ENCODE measurements at regions not wholly inside any gene's neighbourhood (a gene's known extent, or its start where the extent isn't known, plus 50 kb on each side); places are given as distances from the start of the nearest gene placed in this dataset.
"Not testable (repeated sequence)": the region's sequence is repeated elsewhere in the genome, so short reads cannot be mapped to it uniquely, and the experiment has no call there.

DNA sequence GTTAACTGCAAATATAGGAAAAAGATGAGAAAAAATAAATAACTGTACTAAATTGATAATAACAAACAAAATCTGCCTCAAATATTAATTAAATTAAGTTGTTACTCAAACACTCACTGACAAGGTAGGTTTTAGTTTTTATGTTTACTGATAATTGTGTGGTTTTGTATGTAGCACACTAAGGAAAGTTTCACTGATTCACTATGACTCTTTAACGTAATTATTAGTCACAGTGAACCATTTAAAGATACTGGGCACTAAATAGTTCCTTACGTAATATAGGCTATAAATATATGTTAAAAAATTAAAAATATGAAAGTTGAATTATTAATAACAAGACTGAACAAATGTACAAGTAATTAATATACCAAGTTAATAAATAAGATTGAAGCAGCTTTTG, 2330.0 kb upstream of the RAG2 start:
- WGBS (ENCODE audit: insufficient coverage) = no CpG with 5 or more reads among the region's 2 CpGs
- POLR2A ChIA-PET = no interaction called here
- Mint-ChIP-seq H3K36me3 (no peaks in the 10 kb centered on the region), H3K9me3 (peaks cover 8 to 14% (median 13%) of the 10 kb centered on the region in 3 donors), H3K4me1 (no peaks in the 10 kb centered on the region), H3K27me3 (no peaks in the 10 kb centered on the region), H3K27ac (no peak overlapping the region), H3K4me3 (no peak overlapping the region)
- H3K4me1 ChIP-seq (ENCODE audit: control insufficient read depth in 1 of 2, extremely low read depth in 1 of 2, insufficient read depth in 2 of 2, low read length in 2 of 2) = no peaks in the 10 kb centered on the region
- H3K9me3 ChIP-seq = no peaks in the 10 kb centered on the region
- ATAC-seq (replicated peaks in 1 of 4) (no peak), DNase-seq (no peak)
- H3K27ac ChIP-seq (ENCODE audit: low read length) = no peak overlapping the region
- no peaks in the 10 kb centered on the region for H3K36me3 ChIP-seq (ENCODE audit: control insufficient read depth in 2 of 2, extremely low read depth in 1 of 2, insufficient read depth in 1 of 2, low read length in 1 of 2)
- no peak overlapping the region for H3K4me3 ChIP-seq (ENCODE audit: control insufficient read depth in 1 of 2, extremely low read depth in 1 of 2, low read length in 1 of 2)
- H3K27me3 ChIP-seq (replicated peaks in 1 of 2; ENCODE audit: control insufficient read depth in 2 of 2, extremely low read depth in 1 of 2, insufficient read depth in 2 of 2, low read length in 1 of 2) = no peaks in the 10 kb centered on the region
- CTCF ChIA-PET = no interaction called here

DNA sequence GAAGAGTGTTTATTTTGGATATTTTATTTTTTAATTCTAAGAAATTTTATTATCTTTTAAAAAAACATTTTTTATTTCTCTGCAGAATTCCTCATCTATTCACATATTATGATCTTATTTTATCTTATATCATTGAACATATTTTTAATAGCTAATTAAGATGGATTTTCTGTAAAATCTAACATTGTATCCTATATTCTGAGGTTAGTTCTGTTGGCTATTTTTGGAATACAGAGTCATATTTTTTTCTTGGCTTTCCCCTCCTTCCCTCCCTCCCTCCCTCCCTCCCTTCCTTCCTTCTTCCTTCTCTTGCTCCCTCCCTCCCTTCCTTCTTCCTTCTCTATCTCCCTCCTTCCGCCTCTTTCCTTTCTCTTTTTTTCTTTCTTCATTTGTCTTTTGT, 2326.6 kb upstream of the RAG2 start:
- DNase-seq = no peak
- Histone ChIP-seq H3K36me3 (ENCODE audit: control insufficient read depth in 2 of 2, extremely low read depth in 1 of 2, insufficient read depth in 1 of 2, low read length in 1 of 2) (no peaks in the 10 kb centered on the region), H3K27me3 (replicated peaks in 1 of 2; ENCODE audit: control insufficient read depth in 2 of 2, extremely low read depth in 1 of 2, insufficient read depth in 2 of 2, low read length in 1 of 2) (no peaks in the 10 kb centered on the region), H3K4me1 (ENCODE audit: control insufficient read depth in 1 of 2, extremely low read depth in 1 of 2, insufficient read depth in 2 of 2, low read length in 2 of 2) (no peaks in the 10 kb centered on the region), H3K9me3 (no peaks in the 10 kb centered on the region), H3K27ac (ENCODE audit: low read length) (no peak overlapping the region), H3K4me3 (ENCODE audit: control insufficient read depth in 1 of 2, extremely low read depth in 1 of 2, low read length in 1 of 2) (no peak overlapping the region)
- Mint-ChIP-seq H3K27ac (no peak overlapping the region), H3K27me3 (no peaks in the 10 kb centered on the region), H3K9me3 (peaks cover 0 to 7% (median 7%) of the 10 kb centered on the region in 3 donors), H3K36me3 (no peaks in the 10 kb centered on the region), H3K4me1 (no peaks in the 10 kb centered on the region), H3K4me3 (no peak overlapping the region)
- ChIA-PET CTCF (no interaction called here), POLR2A (no interaction called here)
- no CpG with 5 or more reads among the region's 1 CpG for WGBS (ENCODE audit: insufficient coverage)
- no peak for ATAC-seq (replicated peaks in 1 of 4)

DNA sequence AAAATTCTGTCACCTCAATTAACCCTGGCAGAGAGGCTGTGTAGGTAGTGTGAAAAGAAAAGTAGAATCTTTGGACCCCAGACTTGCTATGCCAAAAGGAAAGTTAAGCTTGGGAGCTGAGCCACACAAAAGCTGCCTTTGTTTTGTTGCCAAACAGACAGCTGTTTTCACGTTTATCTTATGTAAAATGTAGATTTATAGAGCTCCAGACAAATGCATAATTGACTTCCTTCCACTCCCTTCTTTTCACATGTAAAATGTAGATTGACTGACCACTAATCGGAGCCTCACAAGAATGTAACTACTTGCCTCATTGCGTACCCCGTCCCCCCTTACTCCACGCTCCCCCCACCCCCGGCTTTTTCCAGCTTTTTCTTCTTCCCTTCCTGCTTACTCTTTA, 2302.2 kb upstream of the RAG2 start:
- POLR2A ChIA-PET = no interaction called here
- Histone ChIP-seq H3K9me3 (peaks cover 3% of the 10 kb centered on the region), H3K36me3 (ENCODE audit: control insufficient read depth in 2 of 2, extremely low read depth in 1 of 2, insufficient read depth in 1 of 2, low read length in 1 of 2) (no peaks in the 10 kb centered on the region), H3K4me3 (ENCODE audit: control insufficient read depth in 1 of 2, extremely low read depth in 1 of 2, low read length in 1 of 2) (no peak overlapping the region), H3K27ac (ENCODE audit: low read length) (no peak overlapping the region), H3K4me1 (ENCODE audit: control insufficient read depth in 1 of 2, extremely low read depth in 1 of 2, insufficient read depth in 2 of 2, low read length in 2 of 2) (no peaks in the 10 kb centered on the region), H3K27me3 (replicated peaks in 1 of 2; ENCODE audit: control insufficient read depth in 2 of 2, extremely low read depth in 1 of 2, insufficient read depth in 2 of 2, low read length in 1 of 2) (no peaks in the 10 kb centered on the region)
- CTCF ChIA-PET = no interaction called here
- 91% methylated on average over 4 of the region's 6 CpGs for WGBS (ENCODE audit: insufficient coverage)
- Mint-ChIP-seq H3K36me3 (no peaks in the 10 kb centered on the region), H3K27ac (no peak overlapping the region), H3K27me3 (no peaks in the 10 kb centered on the region), H3K4me3 (no peak overlapping the region), H3K4me1 (no peaks in the 10 kb centered on the region), H3K9me3 (peaks cover 9 to 17% (median 12%) of the 10 kb centered on the region in 3 donors)
- DNase-seq (no peak), ATAC-seq (replicated peaks in 1 of 4) (no peak)

DNA sequence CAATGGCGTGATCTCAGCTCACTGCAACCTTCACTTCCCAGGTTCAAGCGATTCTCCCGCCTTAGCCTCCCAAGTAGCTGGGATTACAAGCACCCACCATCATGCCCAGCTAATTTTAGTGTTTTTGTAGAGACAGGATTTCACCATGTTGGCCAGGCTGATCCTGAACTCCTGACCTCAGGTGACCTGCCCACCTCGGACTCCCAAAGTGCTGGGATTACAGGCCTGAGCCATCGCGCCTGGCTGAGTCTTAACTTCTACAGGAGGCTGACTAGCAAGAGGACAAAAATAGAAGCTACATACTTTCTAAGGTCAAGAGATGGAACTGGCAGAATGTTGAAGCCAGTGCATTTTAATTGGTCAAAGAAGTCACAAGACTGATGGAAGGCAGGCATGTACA, 2296.2 kb upstream of the RAG2 start:
- H3K27me3 Mint-ChIP-seq; DNase-seq; CTCF ChIA-PET; H3K4me1 ChIP-seq (ENCODE audit: control insufficient read depth in 1 of 2, extremely low read depth in 1 of 2, insufficient read depth in 2 of 2, low read length in 2 of 2); H3K4me3 Mint-ChIP-seq; H3K9me3 ChIP-seq; H3K36me3 ChIP-seq (ENCODE audit: control insufficient read depth in 2 of 2, extremely low read depth in 1 of 2, insufficient read depth in 1 of 2, low read length in 1 of 2); H3K27me3 ChIP-seq (replicated peaks in 1 of 2; ENCODE audit: control insufficient read depth in 2 of 2, extremely low read depth in 1 of 2, insufficient read depth in 2 of 2, low read length in 1 of 2); ATAC-seq (replicated peaks in 1 of 4); H3K4me1 Mint-ChIP-seq; H3K36me3 Mint-ChIP-seq; H3K27ac ChIP-seq (ENCODE audit: low read length); H3K4me3 ChIP-seq (ENCODE audit: control insufficient read depth in 1 of 2, extremely low read depth in 1 of 2, low read length in 1 of 2); H3K27ac Mint-ChIP-seq; POLR2A ChIA-PET: not testable (repeated sequence)
- 94% methylated on average over 3 of the region's 6 CpGs for WGBS (ENCODE audit: insufficient coverage)
- H3K9me3 Mint-ChIP-seq = peaks cover 10 to 26% (median 25%) of the 10 kb centered on the region in 3 donors

DNA sequence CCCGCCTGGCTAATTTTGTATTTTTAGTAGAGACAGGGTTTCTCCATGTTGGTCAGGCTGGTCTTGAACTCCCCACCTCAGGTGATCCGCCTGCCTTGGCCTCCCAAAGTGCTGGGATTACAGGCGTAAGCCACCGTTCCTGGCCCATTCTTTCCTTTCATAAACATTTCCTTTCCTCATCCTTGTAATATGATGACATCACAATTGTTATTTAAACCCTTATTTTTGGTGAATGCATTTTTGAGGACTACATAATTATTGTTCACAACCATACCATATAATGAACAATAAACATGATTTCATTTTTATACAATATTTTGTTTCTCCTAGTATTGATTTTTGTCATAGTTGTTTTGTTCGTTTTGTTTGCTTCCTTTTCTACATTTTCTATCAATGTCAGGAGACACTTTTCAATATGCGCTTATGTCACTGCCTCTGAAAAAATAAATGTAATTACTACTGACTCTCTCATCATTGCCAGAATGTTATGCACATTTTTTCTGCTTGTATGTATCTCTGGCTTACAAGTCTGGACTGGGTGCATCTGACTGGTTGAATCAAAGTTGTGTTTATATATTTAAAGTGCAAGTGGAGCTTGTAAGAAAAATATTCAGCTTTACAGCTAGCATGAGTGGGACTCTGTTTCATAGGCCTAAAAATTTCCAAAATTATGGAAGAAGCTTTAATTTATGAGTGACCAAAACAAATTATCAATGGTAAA, 2286.3 kb upstream of the RAG2 start:
- no peak overlapping the region for H3K4me3 ChIP-seq (ENCODE audit: control insufficient read depth in 1 of 2, extremely low read depth in 1 of 2, low read length in 1 of 2)
- H3K4me1 Mint-ChIP-seq = no peaks in the 10 kb centered on the region
- DNase-seq (no peak), ATAC-seq (replicated peaks in 1 of 4) (no peak)
- ChIA-PET CTCF (no interaction called here), POLR2A (no interaction called here)
- no peaks in the 10 kb centered on the region for H3K4me1 ChIP-seq (ENCODE audit: control insufficient read depth in 1 of 2, extremely low read depth in 1 of 2, insufficient read depth in 2 of 2, low read length in 2 of 2)
- H3K36me3 ChIP-seq (ENCODE audit: control insufficient read depth in 2 of 2, extremely low read depth in 1 of 2, insufficient read depth in 1 of 2, low read length in 1 of 2) = no peaks in the 10 kb centered on the region
- no peaks in the 10 kb centered on the region for H3K9me3 ChIP-seq
- H3K4me3 Mint-ChIP-seq = no peak overlapping the region
- H3K27ac Mint-ChIP-seq = no peak overlapping the region
- peaks cover 0 to 14% (median 8%) of the 10 kb centered on the region in 3 donors for H3K9me3 Mint-ChIP-seq
- H3K27me3 Mint-ChIP-seq = no peaks in the 10 kb centered on the region
- H3K27me3 ChIP-seq (replicated peaks in 1 of 2; ENCODE audit: control insufficient read depth in 2 of 2, extremely low read depth in 1 of 2, insufficient read depth in 2 of 2, low read length in 1 of 2) = no peaks in the 10 kb centered on the region
- H3K36me3 Mint-ChIP-seq = no peaks in the 10 kb centered on the region
- WGBS (ENCODE audit: insufficient coverage) = no CpG with 5 or more reads among the region's 6 CpGs
- H3K27ac ChIP-seq (ENCODE audit: low read length) = no peak overlapping the region

DNA sequence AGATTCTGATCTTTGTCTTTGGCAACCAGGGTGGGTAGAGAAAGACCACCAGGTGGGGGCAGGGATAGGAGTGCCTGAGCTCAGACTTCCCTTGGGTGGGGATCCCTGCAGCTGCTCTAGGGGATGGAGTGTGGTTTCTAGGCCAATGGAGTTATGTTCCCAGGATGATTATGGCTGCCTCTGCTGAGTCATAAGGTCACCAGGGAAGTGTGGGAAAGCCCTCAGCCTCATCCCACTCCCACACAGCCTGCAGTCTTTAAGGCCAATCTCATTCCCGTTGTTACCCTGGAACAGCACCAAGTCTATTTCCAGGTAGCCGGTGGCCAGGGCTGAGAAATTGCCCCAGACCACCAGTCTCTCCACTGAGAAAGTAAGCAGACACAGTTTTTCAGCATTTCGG, 2269.3 kb upstream of the RAG2 start:
- DNase-seq (no peak), ATAC-seq (replicated peaks in 1 of 4) (no peak)
- Histone ChIP-seq H3K9me3 (no peaks in the 10 kb centered on the region), H3K27ac (ENCODE audit: low read length) (no peak overlapping the region), H3K36me3 (ENCODE audit: control insufficient read depth in 2 of 2, extremely low read depth in 1 of 2, insufficient read depth in 1 of 2, low read length in 1 of 2) (no peaks in the 10 kb centered on the region), H3K4me1 (ENCODE audit: control insufficient read depth in 1 of 2, extremely low read depth in 1 of 2, insufficient read depth in 2 of 2, low read length in 2 of 2) (no peaks in the 10 kb centered on the region), H3K27me3 (replicated peaks in 1 of 2; ENCODE audit: control insufficient read depth in 2 of 2, extremely low read depth in 1 of 2, insufficient read depth in 2 of 2, low read length in 1 of 2) (no peaks in the 10 kb centered on the region), H3K4me3 (ENCODE audit: control insufficient read depth in 1 of 2, extremely low read depth in 1 of 2, low read length in 1 of 2) (no peak overlapping the region)
- Mint-ChIP-seq H3K9me3 (peaks cover 24 to 40% (median 30%) of the 10 kb centered on the region in 3 donors), H3K27me3 (no peaks in the 10 kb centered on the region), H3K4me3 (no peak overlapping the region), H3K36me3 (no peaks in the 10 kb centered on the region), H3K4me1 (no peaks in the 10 kb centered on the region), H3K27ac (no peak overlapping the region)
- CTCF ChIA-PET = no interaction called here
- WGBS (ENCODE audit: insufficient coverage) = 87% methylated on average over 3 of the region's 3 CpGs
- POLR2A ChIA-PET = no interaction called here

DNA sequence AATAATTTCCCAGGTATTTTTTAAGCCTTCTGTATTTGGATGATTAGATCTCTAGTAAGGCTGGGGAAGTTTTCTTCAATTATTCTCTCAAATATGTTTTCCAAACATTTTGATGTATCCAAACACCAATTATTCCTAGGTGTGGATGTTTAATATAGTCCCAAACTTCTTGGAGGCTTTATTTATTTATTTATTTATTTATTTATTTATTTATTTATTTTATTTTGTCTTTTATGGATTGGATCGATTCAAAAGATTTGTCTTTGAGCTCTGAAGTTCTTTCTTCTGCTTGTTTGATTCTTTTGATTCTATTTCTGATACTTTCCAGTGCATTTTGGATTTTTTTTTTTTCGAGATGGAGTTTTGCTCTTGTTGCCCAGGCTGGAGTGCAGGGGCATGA, 2267.9 kb upstream of the RAG2 start:
- Mint-ChIP-seq H3K4me1 (no peaks in the 10 kb centered on the region), H3K9me3 (peaks cover 26 to 48% (median 30%) of the 10 kb centered on the region in 3 donors), H3K36me3 (no peaks in the 10 kb centered on the region), H3K4me3 (no peak overlapping the region), H3K27ac (no peak overlapping the region), H3K27me3 (no peaks in the 10 kb centered on the region)
- WGBS (ENCODE audit: insufficient coverage) = no CpG with 5 or more reads among the region's 2 CpGs
- Histone ChIP-seq H3K9me3 (no peaks in the 10 kb centered on the region), H3K27ac (ENCODE audit: low read length) (no peak overlapping the region), H3K36me3 (ENCODE audit: control insufficient read depth in 2 of 2, extremely low read depth in 1 of 2, insufficient read depth in 1 of 2, low read length in 1 of 2) (no peaks in the 10 kb centered on the region), H3K27me3 (replicated peaks in 1 of 2; ENCODE audit: control insufficient read depth in 2 of 2, extremely low read depth in 1 of 2, insufficient read depth in 2 of 2, low read length in 1 of 2) (no peaks in the 10 kb centered on the region), H3K4me1 (ENCODE audit: control insufficient read depth in 1 of 2, extremely low read depth in 1 of 2, insufficient read depth in 2 of 2, low read length in 2 of 2) (no peaks in the 10 kb centered on the region), H3K4me3 (ENCODE audit: control insufficient read depth in 1 of 2, extremely low read depth in 1 of 2, low read length in 1 of 2) (no peak overlapping the region)
- ChIA-PET POLR2A (interaction anchor here in 1 of 2 donors (0.6 kb wide), 1 partner anchor 63 kb away, joined by 4 read pairs; no protein-coding TSS in a partner anchor), CTCF (no interaction called here)
- ATAC-seq (replicated peaks in 1 of 4) (no peak), DNase-seq (no peak)

Data from T-cell (primary cell).